SK-N-SH (cell line): ENCODE measurements at regions not wholly inside any gene's neighbourhood (a gene's known extent, or its start where the extent isn't known, plus 50 kb on each side); places are given as distances from the start of the nearest gene placed in this dataset.

ENCODE experiments used
- CTCF ChIP-seq: fragments of 200-600 bp; sonication (generic); IDR thresholded peaks from 2 replicates; pipeline ENCODE4 v1.6.1; 2017; ENCODE audit warnings: antibody characterized with exemption, mild to moderate bottlenecking, moderate library complexity
- EZH2phosphoT487 ChIP-seq: fragments of 200-600 bp; sonication (generic); IDR thresholded peaks from 2 replicates; pipeline ENCODE4 v1.6.1; 2017; ENCODE audit warnings: low read depth, mixed run types, mild to moderate bottlenecking, antibody characterized with exemption, moderate library complexity, borderline replicate concordance
- GABPA ChIP-seq: IDR thresholded peaks from 2 replicates; pipeline ENCODE4 v1.4.0; 2012; ENCODE audit warnings: low read depth, mild to moderate bottlenecking
- JUND ChIP-seq: IDR thresholded peaks from 2 replicates; pipeline ENCODE4 v1.4.0; 2012
- MAX ChIP-seq: IDR thresholded peaks from 2 replicates; pipeline ENCODE4 v1.4.0; 2012; ENCODE audit warnings: low read depth
- MEF2A ChIP-seq: IDR thresholded peaks from 2 replicates; pipeline ENCODE4 v1.4.0; 2012; ENCODE audit warnings: low read depth, borderline replicate concordance
- MXI1 ChIP-seq: IDR thresholded peaks from 2 replicates; pipeline ENCODE4 v1.6.1; 2012; ENCODE audit warnings: mild to moderate bottlenecking, low read depth, low read length, improper control_type of control experiment
- POLR2AphosphoS5 ChIP-seq: IDR thresholded peaks from 2 replicates; pipeline ENCODE4 v1.6.1; 2012; ENCODE audit warnings: low read depth, low read length
- RAD21 ChIP-seq: IDR thresholded peaks from 2 replicates; pipeline ENCODE4 v1.6.1; 2012; ENCODE audit warnings: mild to moderate bottlenecking, low read length
- RCOR1 ChIP-seq: fragments of 150-350 bp; IDR thresholded peaks from 2 replicates; pipeline ENCODE4 v1.6.1; 2017; ENCODE audit warnings: antibody characterized with exemption, low read length
- RFX5 ChIP-seq: IDR thresholded peaks from 2 replicates; pipeline ENCODE4 v1.6.1; 2012; ENCODE audit warnings: mild to moderate bottlenecking, improper control_type of control experiment, low read length
- TAF1 ChIP-seq: IDR thresholded peaks from 2 replicates; pipeline ENCODE4 v1.6.1; 2012; ENCODE audit warnings: low read depth, mild to moderate bottlenecking, low read length, moderate library complexity, borderline replicate concordance
- YY1 ChIP-seq: IDR thresholded peaks from 2 replicates; pipeline ENCODE4 v1.4.0; 2012; ENCODE audit warnings: low read depth, mild to moderate bottlenecking

GRCh38 chr6:51214442-51214841 lies 395.8 kb downstream of the TFAP2B start:
- TF ChIP-seq POLR2AphosphoS5 (no peak), EZH2phosphoT487 (no peak), TAF1 (no peak), MEF2A (no peak), MXI1 (no peak), CTCF (no peak), MAX (no peak), RCOR1 (no peak), JUND (no peak), RFX5 (no peak), GABPA (no peak), YY1 (no peak), RAD21 (no peak)
